HepG2 (cell line): ENCODE measurements at regions not wholly inside any gene's neighbourhood (a gene's known extent, or its start where the extent isn't known, plus 50 kb on each side); places are given as distances from the start of the nearest gene placed in this dataset.

Source experiments
- AKAP8 ChIP-seq: sonication (generic); formaldehyde crosslinking; IDR thresholded peaks from 2 replicates; pipeline ENCODE4 v1.5.1; 2020; ENCODE audit warnings: mild to moderate bottlenecking, missing genetic modification reagents
- CTCF ChIP-seq: sonication (generic); formaldehyde crosslinking; IDR thresholded peaks from 2 replicates; pipeline ENCODE4 v1.5.0; 2020; ENCODE audit warnings: mild to moderate bottlenecking, missing genetic modification reagents, moderate library complexity
- HNRNPLL ChIP-seq: fragments of 200-400 bp; formaldehyde crosslinking; IDR thresholded peaks from 2 replicates; pipeline ENCODE4 v1.6.1; 2017; ENCODE audit warnings: mild to moderate bottlenecking, low read depth, low read length; ENCODE audit not compliant: poor library complexity, severe bottlenecking
- PREB ChIP-seq: sonication (generic); formaldehyde crosslinking; IDR thresholded peaks from 2 replicates; pipeline ENCODE4 v1.4.0; 2020; ENCODE audit warnings: missing genetic modification reagents
- STAG1 ChIP-seq: sonication (generic); formaldehyde crosslinking; IDR thresholded peaks from 2 replicates; pipeline ENCODE4 v1.4.0; 2020; ENCODE audit warnings: missing genetic modification reagents
- ZBTB2 ChIP-seq: sonication (generic); formaldehyde crosslinking; IDR thresholded peaks from 2 replicates; pipeline ENCODE4 v1.8.0; 2022; ENCODE audit warnings: low read depth, missing genetic modification reagents
- ZNF121 ChIP-seq: sonication (generic); formaldehyde crosslinking; IDR thresholded peaks from 2 replicates; pipeline ENCODE4 v1.5.0; 2020; ENCODE audit warnings: mild to moderate bottlenecking, missing genetic modification reagents
- ZNF143 ChIP-seq: sonication (generic); formaldehyde crosslinking; IDR thresholded peaks from 2 replicates; pipeline ENCODE4 v1.4.0; 2020; ENCODE audit warnings: missing genetic modification reagents
- ZNF432 ChIP-seq: sonication (generic); formaldehyde crosslinking; IDR thresholded peaks from 2 replicates; pipeline ENCODE4 v1.5.0; 2020; ENCODE audit warnings: missing genetic modification reagents, mild to moderate bottlenecking, borderline replicate concordance
- TF ChIP-seq, protein P1 (sequence below): sonication (generic); formaldehyde crosslinking; IDR thresholded peaks from 2 replicates; pipeline ENCODE4 v1.4.0; 2020; ENCODE audit warnings: missing genetic modification reagents, borderline replicate concordance

GRCh38 chr6:19643713-19644112 is 193.5 kb upstream of the ID4 start:
- TF ChIP-seq ZNF143 (CRISPR knock-in tag) (no peak), PREB (CRISPR knock-in tag) (no peak), STAG1 (CRISPR knock-in tag) (no peak), CTCF (CRISPR knock-in tag) (no peak), HNRNPLL (no peak), ZNF432 (CRISPR knock-in tag) (no peak), AKAP8 (CRISPR knock-in tag) (no peak), ZBTB2 (no peak), ZNF121 (CRISPR knock-in tag) (no peak)
- TF ChIP-seq, protein P1, sequence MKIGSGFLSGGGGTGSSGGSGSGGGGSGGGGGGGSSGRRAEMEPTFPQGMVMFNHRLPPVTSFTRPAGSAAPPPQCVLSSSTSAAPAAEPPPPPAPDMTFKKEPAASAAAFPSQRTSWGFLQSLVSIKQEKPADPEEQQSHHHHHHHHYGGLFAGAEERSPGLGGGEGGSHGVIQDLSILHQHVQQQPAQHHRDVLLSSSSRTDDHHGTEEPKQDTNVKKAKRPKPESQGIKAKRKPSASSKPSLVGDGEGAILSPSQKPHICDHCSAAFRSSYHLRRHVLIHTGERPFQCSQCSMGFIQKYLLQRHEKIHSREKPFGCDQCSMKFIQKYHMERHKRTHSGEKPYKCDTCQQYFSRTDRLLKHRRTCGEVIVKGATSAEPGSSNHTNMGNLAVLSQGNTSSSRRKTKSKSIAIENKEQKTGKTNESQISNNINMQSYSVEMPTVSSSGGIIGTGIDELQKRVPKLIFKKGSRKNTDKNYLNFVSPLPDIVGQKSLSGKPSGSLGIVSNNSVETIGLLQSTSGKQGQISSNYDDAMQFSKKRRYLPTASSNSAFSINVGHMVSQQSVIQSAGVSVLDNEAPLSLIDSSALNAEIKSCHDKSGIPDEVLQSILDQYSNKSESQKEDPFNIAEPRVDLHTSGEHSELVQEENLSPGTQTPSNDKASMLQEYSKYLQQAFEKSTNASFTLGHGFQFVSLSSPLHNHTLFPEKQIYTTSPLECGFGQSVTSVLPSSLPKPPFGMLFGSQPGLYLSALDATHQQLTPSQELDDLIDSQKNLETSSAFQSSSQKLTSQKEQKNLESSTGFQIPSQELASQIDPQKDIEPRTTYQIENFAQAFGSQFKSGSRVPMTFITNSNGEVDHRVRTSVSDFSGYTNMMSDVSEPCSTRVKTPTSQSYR (CRISPR knock-in tag), result no peak
